ENCODE measurements at regions not wholly inside any gene's neighbourhood (a gene's known extent, or its start where the extent isn't known, plus 50 kb on each side); places are given as distances from the start of the nearest gene placed in this dataset.

DNA sequence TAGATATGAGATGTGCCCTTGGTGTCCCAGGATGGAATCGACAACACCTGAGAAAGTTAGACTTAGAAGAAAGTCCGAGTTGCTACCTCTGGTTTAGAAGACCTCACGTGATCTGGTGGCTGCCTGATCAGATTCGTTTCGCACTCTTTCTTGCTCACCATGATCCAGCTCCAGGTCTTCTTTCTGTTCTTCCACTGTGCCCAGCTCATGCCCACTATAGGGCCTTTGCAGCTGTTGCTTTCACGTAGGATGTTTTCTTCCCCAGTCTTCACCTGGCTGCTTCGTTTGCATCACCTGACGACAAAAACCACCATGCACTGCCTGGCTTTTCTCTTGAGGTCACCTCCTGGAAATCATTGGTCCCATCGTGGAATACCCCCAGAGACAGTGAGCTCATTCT, 311.1 kb downstream of the PRDM2 start:
- TF ChIP-seq CTCF (IDR thresholded peaks at IDR 0.05), result no peak
- H3K4me3 ChIP-seq, result no peak overlapping the region
- no peaks in the 10 kb centered on the region for H3K36me3 ChIP-seq
- DNase-seq, result no peak
- no peaks in the 10 kb centered on the region for H3K4me1 ChIP-seq
- ATAC-seq, result no peak
- WGBS, 2 donors, result 62% methylated on average over 9 of the region's 9 CpGs
- H3K27ac ChIP-seq, result no peak overlapping the region
- H3K27me3 ChIP-seq, result peaks cover 0 to 6% (median 2%) of the 10 kb centered on the region in 7 donors
- intact Hi-C loops (cut with DNase I), result no loop called here
- H3K9me3 ChIP-seq, result peaks cover 0 to 16% (median 0%) of the 10 kb centered on the region in 11 donors

DNA sequence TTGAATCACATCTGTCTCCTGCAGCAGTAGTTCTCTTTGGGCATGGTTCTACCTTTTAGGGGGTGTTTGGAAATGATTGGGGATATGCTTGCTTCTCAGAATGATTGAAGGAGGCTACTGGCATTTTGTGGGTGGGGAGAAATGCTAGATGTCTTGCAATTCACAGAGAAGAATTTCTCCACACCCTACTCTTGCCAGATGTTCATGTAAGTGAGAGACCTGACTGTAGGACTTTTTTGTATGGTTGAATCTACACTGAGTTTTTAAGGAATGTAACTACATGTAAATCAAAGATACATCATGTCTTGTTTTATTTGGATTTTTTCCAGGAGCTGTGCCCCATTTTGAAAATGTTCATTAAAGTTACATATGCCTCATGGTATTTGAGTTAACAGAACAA, 311.9 kb downstream of the PRDM2 start:
- peaks cover 0 to 12% (median 6%) of the 10 kb centered on the region in 7 donors for H3K27me3 ChIP-seq
- no peak for ATAC-seq

GRCh38 chr1:14014929-14015328, 314.9 kb downstream of the PRDM2 start:
- no peaks in the 10 kb centered on the region for H3K4me1 ChIP-seq
- DNase-seq (no peak), ATAC-seq (no peak)
- intact Hi-C loops (cut with DNase I), result no loop called here
- peaks cover 0 to 21% (median 15%) of the 10 kb centered on the region in 7 donors for H3K27me3 ChIP-seq
- no peak for TF ChIP-seq CTCF (IDR thresholded peaks at IDR 0.05)
- no peak overlapping the region for H3K27ac ChIP-seq
- H3K4me3 ChIP-seq, result no peak overlapping the region
- 51 to 59% methylated on average over 3 of the region's 3 CpGs for WGBS, 2 donors
- no peaks in the 10 kb centered on the region for H3K36me3 ChIP-seq
- no peaks in the 10 kb centered on the region for H3K9me3 ChIP-seq

More for the DNA sequence above, 311.9 kb downstream of the PRDM2 start:
- intact Hi-C loops (cut with DNase I), result no loop called here
- no peak for DNase-seq
- Histone ChIP-seq H3K4me3 (no peak overlapping the region), H3K36me3 (no peaks in the 10 kb centered on the region), H3K9me3 (peaks cover 0 to 10% (median 0%) of the 10 kb centered on the region in 11 donors), H3K27ac (no peak overlapping the region), H3K4me1 (no peaks in the 10 kb centered on the region)
- no peak for TF ChIP-seq CTCF (IDR thresholded peaks at IDR 0.05)

- no peak for DNase-seq
- no peak for TF ChIP-seq CTCF (IDR thresholded peaks at IDR 0.05)
- H3K4me1 ChIP-seq, result no peaks in the 10 kb centered on the region
- intact Hi-C loops (cut with DNase I), result no loop called here
- no peaks in the 10 kb centered on the region for H3K36me3 ChIP-seq
- no peaks in the 10 kb centered on the region for H3K9me3 ChIP-seq
- ATAC-seq, result no peak
- H3K27me3 ChIP-seq, result peaks cover 0 to 21% (median 15%) of the 10 kb centered on the region in 7 donors
- H3K4me3 ChIP-seq, result no peak overlapping the region
- WGBS, 2 donors, result 69 to 77% methylated on average over 4 of the region's 4 CpGs
- H3K27ac ChIP-seq, result no peak overlapping the region
Measured at GRCh38 chr1:14015917-14016316, 315.9 kb downstream of the PRDM2 start.

Measured in heart right ventricle (tissue), 16 donors.